ENCODE measurements at regions not wholly inside any gene's neighbourhood (a gene's known extent, or its start where the extent isn't known, plus 50 kb on each side); places are given as distances from the start of the nearest gene placed in this dataset.

DNA sequence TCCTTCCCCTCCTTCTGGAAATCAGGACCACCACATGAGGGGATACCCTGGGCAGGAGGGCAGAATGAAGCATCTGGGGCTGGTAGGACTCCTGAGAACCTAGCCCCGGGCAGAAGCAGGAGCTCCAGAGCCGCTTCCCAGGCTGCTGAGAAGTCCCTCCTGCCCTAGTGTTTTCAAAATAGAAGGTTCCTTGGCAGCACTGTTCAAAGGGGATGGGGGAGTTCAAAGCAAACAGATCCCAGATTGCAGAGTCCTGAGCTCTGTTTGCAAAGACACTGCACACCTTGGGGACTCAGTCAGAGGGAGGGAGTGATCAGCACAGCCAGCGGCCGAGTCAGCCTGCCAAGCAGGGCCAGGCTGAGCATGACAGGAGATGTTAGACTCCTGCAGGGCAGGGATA, 177.8 kb downstream of the PTPRU start (continued):
- TF ChIP-seq, protein P1, sequence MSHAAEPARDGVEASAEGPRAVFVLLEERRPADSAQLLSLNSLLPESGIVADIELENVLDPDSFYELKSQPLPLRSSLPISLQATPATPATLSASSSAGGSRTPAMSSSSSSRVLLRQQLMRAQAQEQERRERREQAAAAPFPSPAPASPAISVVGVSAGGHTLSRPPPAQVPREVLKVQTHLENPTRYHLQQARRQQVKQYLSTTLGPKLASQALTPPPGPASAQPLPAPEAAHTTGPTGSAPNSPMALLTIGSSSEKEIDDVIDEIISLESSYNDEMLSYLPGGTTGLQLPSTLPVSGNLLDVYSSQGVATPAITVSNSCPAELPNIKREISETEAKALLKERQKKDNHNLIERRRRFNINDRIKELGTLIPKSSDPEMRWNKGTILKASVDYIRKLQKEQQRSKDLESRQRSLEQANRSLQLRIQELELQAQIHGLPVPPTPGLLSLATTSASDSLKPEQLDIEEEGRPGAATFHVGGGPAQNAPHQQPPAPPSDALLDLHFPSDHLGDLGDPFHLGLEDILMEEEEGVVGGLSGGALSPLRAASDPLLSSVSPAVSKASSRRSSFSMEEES (CRISPR knock-in tag; IDR thresholded peaks at IDR 0.05), result no peak

DNA sequence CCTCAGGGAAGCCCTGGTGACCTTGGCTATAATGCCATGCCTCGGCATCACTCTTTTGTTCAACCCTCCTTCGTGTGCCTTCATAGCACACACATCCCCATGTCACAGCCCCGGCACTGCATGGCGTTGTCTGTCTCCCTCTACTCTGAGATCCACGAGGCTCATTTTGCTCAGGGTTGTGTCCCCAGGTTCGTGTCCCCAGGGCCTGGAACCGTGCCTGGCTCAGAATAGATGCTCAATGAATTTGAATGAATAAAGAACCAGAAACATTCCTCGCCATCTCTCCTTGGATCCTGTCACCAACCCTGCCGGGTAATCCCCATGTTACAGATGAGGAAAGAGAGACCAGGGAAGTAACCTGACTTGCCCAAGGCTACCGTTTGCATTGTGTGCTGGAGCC, 177.3 kb downstream of the PTPRU start:
- Histone ChIP-seq H3K27ac (ENCODE audit: extremely low read length, insufficient read depth, low read length) (no peak overlapping the region), H3K4me2 (ENCODE audit: low read depth, low read length) (no peak overlapping the region), H2AFZ (ENCODE audit: low read length) (no peak overlapping the region), H3K27me3 (ENCODE audit: control insufficient read depth in 1 of 2, insufficient read depth in 2 of 2, low read length in 2 of 2) (no peaks in the 10 kb centered on the region; a peak in 1 of 5 replicates), H3K79me2 (ENCODE audit: insufficient read depth, low read length) (no peaks in the 10 kb centered on the region), H3K4me3 (replicated peaks in 1 of 3; ENCODE audit: insufficient read depth in 1 of 3, low read depth in 2 of 3, low read length in 3 of 3) (no peak overlapping the region), H3K36me3 (replicated peaks in 1 of 2; ENCODE audit: control insufficient read depth in 1 of 2, insufficient read depth in 2 of 2, low read length in 2 of 2) (no peaks in the 10 kb centered on the region), H3K4me1 (ENCODE audit: insufficient read depth, low read length) (no peaks in the 10 kb centered on the region), H4K20me1 (ENCODE audit: insufficient read depth, low read length) (no peaks in the 10 kb centered on the region), H3K9me3 (ENCODE audit: low read length) (no peaks in the 10 kb centered on the region), H3K9ac (ENCODE audit: insufficient read depth, low read depth, low read length) (no peak overlapping the region)
- ATAC-seq, result no peak
- in situ Hi-C loops (cut with HindIII; ENCODE audit: extremely low pct_ligation_motif_present, low pct_unique_long_range_greater_than_20kb) (no loop called here), intact Hi-C loops (cut with micrococcal nuclease; ENCODE audit: unreplicated experiment) (no loop called here)
- ChIA-PET POLR2A (no interaction called here), CTCF (ENCODE audit: low intra/inter-chr PET ratio, low total read pairs) (no interaction called here)
- FAIRE-seq, result no peak
- BruUV-seq (replicated peaks), result no TSS peak
- DNase-seq (ENCODE audit: low spot score), result no peak
- TF ChIP-seq MZF1 (CRISPR knock-in tag; IDR thresholded peaks at IDR 0.05; ENCODE audit: borderline replicate concordance), result no peak
- TF ChIP-seq HNRNPUL1 (IDR thresholded peaks at IDR 0.05; ENCODE audit: low read depth, low read length), result no peak
- TF ChIP-seq MIER3 (CRISPR knock-in tag; IDR thresholded peaks at IDR 0.05; ENCODE audit: borderline replicate concordance), result no peak
- TF ChIP-seq ZNF264 (CRISPR knock-in tag; IDR thresholded peaks at IDR 0.05), result no peak
- no peak for TF ChIP-seq PRMT3 (CRISPR knock-in tag; IDR thresholded peaks at IDR 0.05; ENCODE audit: borderline replicate concordance, low read depth)
- WGBS (ENCODE audit: low lambda C conversion rate), result 25% methylated on average over 10 of the region's 10 CpGs

GRCh38 chr1:29412591-29412990, 176.3 kb downstream of the PTPRU start:
- Histone ChIP-seq H2AFZ (ENCODE audit: low read length) (no peak overlapping the region), H3K4me2 (ENCODE audit: low read depth, low read length) (no peak overlapping the region), H3K27me3 (ENCODE audit: control insufficient read depth in 1 of 2, insufficient read depth in 2 of 2, low read length in 2 of 2) (no peaks in the 10 kb centered on the region; a peak in 1 of 5 replicates), H3K36me3 (replicated peaks in 1 of 2; ENCODE audit: control insufficient read depth in 1 of 2, insufficient read depth in 2 of 2, low read length in 2 of 2) (no peaks in the 10 kb centered on the region), H3K4me3 (replicated peaks in 1 of 3; ENCODE audit: insufficient read depth in 1 of 3, low read depth in 2 of 3, low read length in 3 of 3) (no peak overlapping the region), H4K20me1 (ENCODE audit: insufficient read depth, low read length) (no peaks in the 10 kb centered on the region), H3K79me2 (ENCODE audit: insufficient read depth, low read length) (no peaks in the 10 kb centered on the region), H3K9ac (ENCODE audit: insufficient read depth, low read depth, low read length) (no peak overlapping the region), H3K9me3 (ENCODE audit: low read length) (no peaks in the 10 kb centered on the region), H3K4me1 (ENCODE audit: insufficient read depth, low read length) (no peaks in the 10 kb centered on the region), H3K27ac (ENCODE audit: extremely low read length, insufficient read depth, low read length) (no peak overlapping the region)
- ChIA-PET CTCF (ENCODE audit: low intra/inter-chr PET ratio, low total read pairs) (no interaction called here), POLR2A (no interaction called here)
- TF ChIP-seq, protein P2, sequence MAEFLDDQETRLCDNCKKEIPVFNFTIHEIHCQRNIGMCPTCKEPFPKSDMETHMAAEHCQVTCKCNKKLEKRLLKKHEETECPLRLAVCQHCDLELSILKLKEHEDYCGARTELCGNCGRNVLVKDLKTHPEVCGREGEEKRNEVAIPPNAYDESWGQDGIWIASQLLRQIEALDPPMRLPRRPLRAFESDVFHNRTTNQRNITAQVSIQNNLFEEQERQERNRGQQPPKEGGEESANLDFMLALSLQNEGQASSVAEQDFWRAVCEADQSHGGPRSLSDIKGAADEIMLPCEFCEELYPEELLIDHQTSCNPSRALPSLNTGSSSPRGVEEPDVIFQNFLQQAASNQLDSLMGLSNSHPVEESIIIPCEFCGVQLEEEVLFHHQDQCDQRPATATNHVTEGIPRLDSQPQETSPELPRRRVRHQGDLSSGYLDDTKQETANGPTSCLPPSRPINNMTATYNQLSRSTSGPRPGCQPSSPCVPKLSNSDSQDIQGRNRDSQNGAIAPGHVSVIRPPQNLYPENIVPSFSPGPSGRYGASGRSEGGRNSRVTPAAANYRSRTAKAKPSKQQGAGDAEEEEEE (CRISPR knock-in tag; IDR thresholded peaks at IDR 0.05; ENCODE audit: borderline replicate concordance), result no peak
- TF ChIP-seq SALL1 (CRISPR knock-in tag; IDR thresholded peaks at IDR 0.05) (no peak), MAFF (IDR thresholded peaks at IDR 0.05; ENCODE audit: low read depth, low read length) (no peak), IRF2 (CRISPR knock-in tag; IDR thresholded peaks at IDR 0.05) (no peak), ZFP41 (CRISPR knock-in tag; IDR thresholded peaks at IDR 0.05; ENCODE audit: borderline replicate concordance) (no peak)
- 0% methylated on average over 2 of the region's 6 CpGs for WGBS (ENCODE audit: low lambda C conversion rate)
- no TSS peak for BruUV-seq (replicated peaks)
- DNase-seq (ENCODE audit: low spot score), result no peak
- in situ Hi-C loops (cut with HindIII; ENCODE audit: extremely low pct_ligation_motif_present, low pct_unique_long_range_greater_than_20kb) (no loop called here), intact Hi-C loops (cut with micrococcal nuclease; ENCODE audit: unreplicated experiment) (no loop called here)
- FAIRE-seq, result no peak
- ATAC-seq, result no peak
